HL-60 (cell line): ENCODE measurements at regions not wholly inside any gene's neighbourhood (a gene's known extent, or its start where the extent isn't known, plus 50 kb on each side); places are given as distances from the start of the nearest gene placed in this dataset.

Experiments
- DNase-seq, 2 experiments: peaks; one replicate each; pipeline ENCODE4 v3.0.0-alpha.2; 2010 to 2020; ENCODE audit warnings: low read depth in 1 of 2, low spot score in 1 of 2
- H3K27ac ChIP-seq: fragments of 250-450 bp; sonication (Bioruptor Pico); replicated peaks from 2 replicates; pipeline ENCODE4 v1.5.1; 2020; ENCODE audit warnings: mild to moderate bottlenecking, moderate library complexity
- H3K27me3 ChIP-seq: fragments of 250-450 bp; sonication (Bioruptor Pico); 2 replicates; pipeline ENCODE4 v1.5.1; 2021; ENCODE audit warnings: mild to moderate bottlenecking, moderate library complexity; ENCODE audit not compliant: insufficient read depth, poor library complexity, severe bottlenecking
- H3K4me3 ChIP-seq: replicated peaks from 2 replicates; pipeline ENCODE4 v1.5.1; 2011; ENCODE audit warnings: mild to moderate bottlenecking, control low read depth, low read length; ENCODE audit not compliant: insufficient read depth
- GABPA ChIP-seq: IDR thresholded peaks from 2 replicates; pipeline ENCODE4 v1.6.1; 2012; ENCODE audit warnings: low read depth
- POLR2AphosphoS5 ChIP-seq: IDR thresholded peaks from 2 replicates; pipeline ENCODE4 v1.6.1; 2012; ENCODE audit warnings: low read depth
- REST ChIP-seq: IDR thresholded peaks from 2 replicates; pipeline ENCODE4 v1.6.1; 2012; ENCODE audit warnings: low read depth; ENCODE audit not compliant: insufficient replicate concordance
- SPI1 ChIP-seq: IDR thresholded peaks from 2 replicates; pipeline ENCODE4 v1.6.1; 2012; ENCODE audit warnings: low read depth, mild to moderate bottlenecking, borderline replicate concordance
- TF ChIP-seq, protein P1 (sequence below): IDR thresholded peaks from one replicate; pipeline ENCODE4 v1.5.1; 2011; ENCODE audit warnings: low read length, control low read depth, inconsistent platforms; ENCODE audit not compliant: insufficient read depth

DNA sequence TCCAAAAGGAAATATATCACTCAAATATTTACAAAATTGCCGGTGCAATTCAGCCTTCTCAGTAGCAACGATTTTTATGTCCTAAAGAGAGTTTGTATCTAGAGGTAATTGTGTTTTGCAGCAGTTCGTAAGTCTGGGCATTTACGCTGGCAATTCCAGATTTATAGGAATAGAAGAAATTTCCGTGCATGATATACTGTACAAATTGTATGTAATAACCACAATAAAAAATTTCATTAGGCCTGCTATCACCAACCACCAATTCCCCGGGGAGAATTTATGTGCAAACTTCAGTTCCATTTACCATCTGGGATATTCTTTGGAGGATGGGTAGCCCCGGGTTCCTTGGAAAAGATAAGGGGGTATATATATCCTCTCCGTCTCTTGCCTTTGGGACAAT lies 401.5 kb downstream of the TMEM114 start:
- DNase-seq = no peak
- H3K4me3 ChIP-seq = no peak overlapping the region
- no peaks in the 10 kb centered on the region for H3K27me3 ChIP-seq
- H3K27ac ChIP-seq = no peak overlapping the region
- TF ChIP-seq, protein P1, sequence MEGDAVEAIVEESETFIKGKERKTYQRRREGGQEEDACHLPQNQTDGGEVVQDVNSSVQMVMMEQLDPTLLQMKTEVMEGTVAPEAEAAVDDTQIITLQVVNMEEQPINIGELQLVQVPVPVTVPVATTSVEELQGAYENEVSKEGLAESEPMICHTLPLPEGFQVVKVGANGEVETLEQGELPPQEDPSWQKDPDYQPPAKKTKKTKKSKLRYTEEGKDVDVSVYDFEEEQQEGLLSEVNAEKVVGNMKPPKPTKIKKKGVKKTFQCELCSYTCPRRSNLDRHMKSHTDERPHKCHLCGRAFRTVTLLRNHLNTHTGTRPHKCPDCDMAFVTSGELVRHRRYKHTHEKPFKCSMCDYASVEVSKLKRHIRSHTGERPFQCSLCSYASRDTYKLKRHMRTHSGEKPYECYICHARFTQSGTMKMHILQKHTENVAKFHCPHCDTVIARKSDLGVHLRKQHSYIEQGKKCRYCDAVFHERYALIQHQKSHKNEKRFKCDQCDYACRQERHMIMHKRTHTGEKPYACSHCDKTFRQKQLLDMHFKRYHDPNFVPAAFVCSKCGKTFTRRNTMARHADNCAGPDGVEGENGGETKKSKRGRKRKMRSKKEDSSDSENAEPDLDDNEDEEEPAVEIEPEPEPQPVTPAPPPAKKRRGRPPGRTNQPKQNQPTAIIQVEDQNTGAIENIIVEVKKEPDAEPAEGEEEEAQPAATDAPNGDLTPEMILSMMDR = no peak
- TF ChIP-seq REST (no peak), SPI1 (no peak), POLR2AphosphoS5 (no peak), GABPA (no peak)

- no peak for DNase-seq
- TF ChIP-seq GABPA = no peak
- Histone ChIP-seq H3K27ac (no peak overlapping the region), H3K27me3 (no peaks in the 10 kb centered on the region), H3K4me3 (no peak overlapping the region)
Measured at GRCh38 chr16:8187782-8188372, 402.4 kb downstream of the TMEM114 start.

DNA sequence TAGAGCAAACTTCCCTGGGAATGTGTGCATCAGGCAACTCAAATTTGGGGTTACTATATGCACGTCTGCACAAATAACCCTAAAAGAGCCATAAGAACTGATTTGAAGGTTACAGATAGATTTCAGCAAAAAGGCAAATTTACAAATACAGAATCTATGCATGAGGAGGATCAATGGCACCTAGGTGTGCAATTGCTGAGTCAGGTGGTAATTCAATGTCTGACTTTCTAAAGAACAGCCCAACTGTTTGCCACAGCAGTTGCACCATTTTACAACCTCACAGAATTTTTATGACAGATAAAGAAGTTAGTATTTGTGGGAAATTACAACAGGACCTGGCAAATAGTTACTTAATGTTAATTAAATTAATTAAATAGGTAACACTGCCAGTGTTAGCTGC lies 405.5 kb downstream of the TMEM114 start:
- Histone ChIP-seq H3K4me3 (no peak overlapping the region), H3K27me3 (no peaks in the 10 kb centered on the region), H3K27ac (no peak overlapping the region)
- TF ChIP-seq REST (no peak), SPI1 (no peak), GABPA (no peak), POLR2AphosphoS5 (no peak)
- TF ChIP-seq, protein P1 = no peak
- no peak for DNase-seq

GRCh38 chr16:8183176-8184099 lies 406.9 kb downstream of the TMEM114 start:
- Histone ChIP-seq H3K27ac (no peak overlapping the region), H3K27me3 (no peaks in the 10 kb centered on the region), H3K4me3 (no peak overlapping the region)
- no peak for DNase-seq
- no peak for TF ChIP-seq POLR2AphosphoS5
- TF ChIP-seq REST = no peak
- TF ChIP-seq SPI1 = no peak
- TF ChIP-seq, protein P1 = no peak
